Stimulated activated naive CD8-positive, alpha-beta T cell treated with anti-CD3 and anti-CD28 coated beads, Interleukin-15, amount 100 ng/mL, for 72 hours (primary cell): ENCODE measurements at regions not wholly inside any gene's neighbourhood (a gene's known extent, or its start where the extent isn't known, plus 50 kb on each side); places are given as distances from the start of the nearest gene placed in this dataset.

ENCODE experiments used
- ATAC-seq: fragments of 150-1000 bp; cut with Tn5 transposase; 2 replicates; pipeline ENCODE4 v1.10.0; 2021; ENCODE audit warnings: mild to moderate bottlenecking, moderate library complexity
- DNase-seq, 2 donors: peaks; one replicate each; pipeline ENCODE4 v3.0.0; 2021 to 2022
- H3K27ac Mint-ChIP-seq, 2 donors: one replicate each; pipeline ENCODE4 v1.8.0; 2022; ENCODE audit warnings: mild to moderate bottlenecking in 2 of 2, mixed read lengths in 2 of 2, moderate library complexity in 2 of 2
- H3K27me3 Mint-ChIP-seq: one replicate; pipeline ENCODE4 v1.8.0; 2022; ENCODE audit warnings: mixed read lengths
- H3K4me1 Mint-ChIP-seq: one replicate; pipeline ENCODE4 v1.8.0; 2022; ENCODE audit warnings: mild to moderate bottlenecking, mixed read lengths
- H3K4me3 Mint-ChIP-seq, 2 donors: one replicate each; pipeline ENCODE4 v1.8.0; 2022; ENCODE audit warnings: mild to moderate bottlenecking in 2 of 2, mixed read lengths in 2 of 2, moderate library complexity in 1 of 2
- H3K9me3 Mint-ChIP-seq, 2 donors: one replicate each; pipeline ENCODE4 v1.8.0; 2022; ENCODE audit warnings: mixed read lengths in 2 of 2

DNA sequence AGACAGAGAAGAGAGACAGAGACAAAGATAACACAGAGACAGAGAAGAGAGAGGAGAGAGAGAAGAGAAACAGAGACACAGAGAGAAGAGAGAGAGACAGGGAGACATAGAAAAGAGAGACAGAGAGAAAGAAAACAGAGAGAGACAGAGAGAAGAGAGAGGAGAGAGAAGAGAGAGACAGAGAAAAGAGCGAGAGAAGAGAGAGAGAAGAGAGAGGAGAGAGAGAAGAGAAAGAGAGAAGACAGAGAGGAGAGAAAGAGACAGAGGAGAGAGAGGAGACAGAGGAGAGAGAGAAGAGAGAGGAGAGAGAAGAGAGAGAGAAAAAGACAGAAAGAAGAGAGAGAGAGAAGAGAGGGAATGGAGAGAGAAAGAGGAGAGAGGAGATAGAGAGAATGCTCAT lies 601.1 kb upstream of the PRKX start:
- Mint-ChIP-seq H3K27ac (no peak overlapping the region), H3K4me3 (no peak overlapping the region), H3K27me3 (no peaks in the 10 kb centered on the region), H3K4me1 (no peaks in the 10 kb centered on the region), H3K9me3 (peaks cover 0 to 14% of the 10 kb centered on the region in 2 donors)
- no peak for ATAC-seq
- DNase-seq = no peak

DNA sequence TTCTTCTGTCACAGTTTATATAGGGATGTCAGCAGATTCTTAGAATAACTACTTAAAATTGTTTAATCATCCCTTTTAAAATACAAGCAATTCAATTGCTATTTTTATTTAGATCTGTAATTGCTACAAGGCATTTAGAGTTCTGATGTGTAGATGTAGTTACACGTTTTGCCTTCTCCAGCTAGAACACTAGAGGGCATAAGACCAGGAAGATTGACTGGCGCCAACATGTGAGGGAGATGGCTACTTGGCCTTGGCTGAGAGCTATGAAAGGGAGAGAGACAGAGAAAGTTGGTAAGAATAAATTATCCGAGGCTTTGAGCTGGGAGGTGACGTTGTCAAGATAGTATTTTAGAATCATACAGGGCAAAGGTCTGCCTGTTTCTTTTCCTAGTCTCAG lies 563.7 kb upstream of the PRKX start:
- Mint-ChIP-seq H3K27me3 (no peaks in the 10 kb centered on the region), H3K27ac (no peak overlapping the region), H3K4me1 (no peaks in the 10 kb centered on the region), H3K9me3 (peaks cover 0 to 10% of the 10 kb centered on the region in 2 donors), H3K4me3 (no peak overlapping the region)
- DNase-seq (no peak), ATAC-seq (no peak)

DNA sequence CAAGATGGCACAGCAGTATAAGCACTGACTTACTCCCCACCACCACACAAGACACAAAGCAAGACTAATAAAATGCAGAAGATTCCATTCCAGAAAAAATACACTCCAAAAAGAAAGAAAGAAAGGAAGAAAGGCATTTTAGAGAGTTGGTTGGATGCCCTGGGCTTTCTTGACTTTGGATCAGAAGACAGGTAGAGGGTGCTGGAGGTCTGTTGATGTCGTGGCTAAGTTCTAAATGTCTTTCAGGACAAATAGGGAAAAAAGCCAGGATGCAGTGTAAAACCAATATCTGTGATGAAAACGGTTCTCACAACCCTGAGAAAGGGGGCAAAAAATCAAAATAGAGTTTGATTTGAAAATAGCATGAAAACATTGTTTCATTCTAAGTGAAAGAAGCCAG lies 555.2 kb upstream of the PRKX start:
- no peak overlapping the region for H3K27ac Mint-ChIP-seq
- H3K27me3 Mint-ChIP-seq = no peaks in the 10 kb centered on the region
- H3K4me1 Mint-ChIP-seq = no peaks in the 10 kb centered on the region
- H3K9me3 Mint-ChIP-seq = no peaks in the 10 kb centered on the region
- H3K4me3 Mint-ChIP-seq = no peak overlapping the region
- ATAC-seq (no peak), DNase-seq (no peak)

DNA sequence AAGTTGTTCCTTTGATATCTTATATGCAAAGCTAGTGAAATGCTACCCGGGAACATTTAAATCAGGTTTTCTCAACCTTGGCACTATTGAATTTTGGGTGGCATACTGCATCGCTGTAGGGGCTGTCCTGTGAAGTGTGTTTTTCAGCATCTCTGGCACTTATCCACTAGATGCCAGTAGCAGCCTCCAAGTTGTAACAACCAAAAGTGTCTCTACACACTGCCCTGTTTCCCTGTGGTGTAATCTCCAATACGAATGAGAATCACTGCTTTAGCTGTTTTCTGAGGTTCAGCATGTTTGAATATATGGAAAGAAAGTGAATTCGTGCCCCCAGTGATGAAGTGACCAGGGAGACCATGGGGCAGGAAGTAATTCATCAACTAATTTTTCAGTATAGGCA lies 551.6 kb upstream of the PRKX start:
- DNase-seq (no peak), ATAC-seq (no peak)
- Mint-ChIP-seq H3K27me3 (no peaks in the 10 kb centered on the region), H3K9me3 (no peaks in the 10 kb centered on the region), H3K27ac (no peak overlapping the region), H3K4me1 (no peaks in the 10 kb centered on the region), H3K4me3 (no peak overlapping the region)

DNA sequence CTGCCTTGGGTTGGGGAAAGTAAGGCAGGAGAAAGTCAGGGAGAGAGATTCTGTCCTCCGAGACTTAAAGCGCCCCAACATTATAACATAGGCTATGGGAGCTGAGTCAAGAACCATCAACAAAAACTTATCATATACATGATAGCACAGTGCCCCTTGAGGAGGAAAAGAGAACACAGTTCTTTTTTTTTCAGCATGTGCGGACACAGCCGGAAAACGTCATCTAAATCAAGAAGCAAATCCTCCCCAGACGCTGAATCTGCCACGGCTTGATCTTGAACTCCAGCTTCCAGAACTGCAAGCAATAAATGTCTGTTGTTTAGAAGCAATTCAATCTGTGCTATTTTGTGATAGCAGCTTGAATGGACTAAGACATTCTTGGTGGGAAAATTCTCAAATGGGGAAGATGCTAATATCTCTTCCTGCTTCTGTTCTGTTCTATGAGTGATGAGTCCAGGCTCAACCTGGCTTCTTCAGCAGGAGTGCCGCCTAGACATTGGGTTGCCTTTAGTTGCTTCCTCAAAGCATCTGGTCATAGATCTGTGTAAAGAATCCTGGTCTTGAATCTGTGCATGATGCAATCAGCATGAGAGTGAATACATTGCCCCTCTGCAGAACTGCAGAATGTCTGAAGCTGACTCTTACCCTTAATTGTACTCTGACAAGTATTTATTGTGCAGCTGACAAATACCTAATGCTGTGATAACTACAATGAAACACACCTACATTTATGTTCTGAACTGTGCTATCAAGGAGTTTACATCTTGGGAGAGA lies 549.8 kb upstream of the PRKX start:
- peak overlapping the region in 1 of 2 donors; percentile 69 for H3K27ac Mint-ChIP-seq
- DNase-seq = no peak
- peak; percentile 64 for ATAC-seq
- peak overlapping the region in 1 of 2 donors; percentile 1 for H3K4me3 Mint-ChIP-seq
- no peaks in the 10 kb centered on the region for H3K9me3 Mint-ChIP-seq
- no peaks in the 10 kb centered on the region for H3K27me3 Mint-ChIP-seq
- H3K4me1 Mint-ChIP-seq = no peaks in the 10 kb centered on the region

DNA sequence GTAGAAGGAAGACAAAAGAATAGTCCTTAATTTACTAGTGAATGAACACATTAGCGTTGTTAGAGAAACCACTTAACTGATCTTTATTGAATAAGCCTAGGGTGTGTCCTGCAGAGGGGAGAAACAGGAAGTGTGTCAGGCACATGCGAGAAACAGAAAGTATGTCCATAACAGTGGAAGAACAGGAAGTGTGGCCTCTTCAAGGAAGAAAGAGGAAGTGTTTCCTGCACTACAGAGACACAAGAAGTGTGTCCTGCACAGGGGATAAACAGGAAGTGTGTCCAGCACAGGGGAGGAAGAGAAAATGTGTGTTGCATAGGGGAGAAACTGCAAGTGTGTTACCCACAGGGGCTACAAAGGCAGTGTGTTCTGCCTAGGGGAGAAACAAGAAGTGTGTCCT lies 539.6 kb upstream of the PRKX start:
- no peak overlapping the region for H3K4me3 Mint-ChIP-seq
- peaks cover 13 to 17% of the 10 kb centered on the region in 2 donors for H3K9me3 Mint-ChIP-seq
- H3K27me3 Mint-ChIP-seq = peaks cover 7% of the 10 kb centered on the region
- DNase-seq = no peak
- H3K4me1 Mint-ChIP-seq = peaks cover 6% of the 10 kb centered on the region
- ATAC-seq = no peak
- peak overlapping the region in 1 of 2 donors; percentile 82 for H3K27ac Mint-ChIP-seq

DNA sequence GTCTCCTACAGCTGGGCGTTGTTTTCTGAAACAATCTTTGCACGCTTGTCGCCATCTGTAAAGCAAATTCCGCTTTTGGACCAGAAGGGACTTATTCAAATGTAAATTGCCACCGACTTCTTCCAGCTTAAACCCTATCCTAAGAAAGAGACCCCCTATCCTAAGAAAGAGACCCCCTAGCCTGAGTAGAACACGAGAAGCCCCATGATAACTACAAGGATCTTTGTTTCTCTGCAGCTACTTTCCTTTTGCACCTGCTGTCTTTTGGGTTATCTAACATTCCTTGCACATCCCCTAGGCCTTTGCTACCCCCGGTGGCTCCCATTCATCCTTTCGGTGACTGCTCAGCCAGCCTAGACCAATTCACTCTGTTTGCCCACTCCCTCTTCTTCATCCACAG lies 536.0 kb upstream of the PRKX start:
- Mint-ChIP-seq H3K4me1 (peaks cover 6% of the 10 kb centered on the region), H3K4me3 (no peak overlapping the region), H3K9me3 (peaks cover 15 to 17% of the 10 kb centered on the region in 2 donors), H3K27me3 (peaks cover 7% of the 10 kb centered on the region), H3K27ac (no peak overlapping the region)
- DNase-seq (no peak), ATAC-seq (no peak)

DNA sequence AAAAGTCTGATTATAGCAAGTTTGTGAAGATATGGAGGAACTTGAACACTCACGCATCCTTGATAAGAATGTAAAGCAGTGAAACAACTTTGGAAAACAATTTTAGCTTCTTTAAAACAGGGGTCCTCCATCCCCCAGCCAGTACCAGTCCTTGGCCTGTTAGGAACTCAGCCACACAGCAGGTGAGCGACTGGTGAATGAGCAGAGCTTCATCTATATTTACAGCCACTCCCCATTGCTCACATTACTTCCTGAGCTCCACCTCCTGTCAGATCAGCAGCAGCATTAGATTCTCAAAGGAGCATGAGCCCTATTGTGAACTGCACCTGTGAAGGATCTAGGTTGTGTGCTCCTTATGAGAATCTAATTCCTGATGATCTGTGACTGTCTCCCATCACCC lies 530.3 kb upstream of the PRKX start:
- H3K27me3 Mint-ChIP-seq = no peaks in the 10 kb centered on the region
- H3K4me3 Mint-ChIP-seq = no peak overlapping the region
- ATAC-seq = no peak

DNA sequence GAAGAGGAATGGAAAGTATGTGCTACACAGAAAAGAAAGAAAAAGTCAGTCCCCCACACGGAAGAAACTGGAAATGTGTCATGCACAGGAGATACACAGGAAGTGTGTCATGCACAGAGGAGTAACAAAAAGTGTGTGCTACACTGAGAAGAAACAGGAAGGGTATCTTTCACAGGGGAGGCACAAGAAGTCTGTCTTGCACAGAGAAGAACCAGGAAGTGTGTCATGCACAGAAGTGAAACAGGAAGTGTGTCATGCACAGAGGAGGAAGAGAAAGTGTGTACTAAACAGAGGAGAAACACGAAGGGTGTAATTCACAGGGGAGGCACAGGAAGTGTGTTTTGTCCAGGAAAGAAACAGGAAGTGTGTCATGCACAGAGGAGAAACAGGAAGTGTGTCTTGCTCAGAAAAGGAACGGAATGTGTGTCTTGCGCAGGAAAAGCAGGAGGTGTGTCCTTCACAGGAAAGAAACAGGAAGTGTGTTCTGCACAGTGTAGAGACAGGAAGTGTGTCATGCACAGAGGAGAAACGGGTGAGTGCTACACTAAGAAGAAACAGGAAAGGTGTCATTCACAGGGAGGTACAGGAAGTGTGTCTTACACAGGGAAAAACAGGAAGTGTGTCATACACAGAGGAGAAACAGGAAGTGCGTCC lies 527.2 kb upstream of the PRKX start:
- Mint-ChIP-seq H3K9me3 (peaks cover 0 to 12% of the 10 kb centered on the region in 2 donors), H3K4me3 (no peak overlapping the region), H3K4me1 (no peaks in the 10 kb centered on the region), H3K27ac (no peak overlapping the region), H3K27me3 (no peaks in the 10 kb centered on the region)
- ATAC-seq (peak; percentile 90), DNase-seq (no peak)

More for the DNA sequence above, 530.3 kb upstream of the PRKX start:
- H3K27ac Mint-ChIP-seq = no peak overlapping the region
- peaks cover 7 to 8% of the 10 kb centered on the region in 2 donors for H3K9me3 Mint-ChIP-seq
- no peaks in the 10 kb centered on the region for H3K4me1 Mint-ChIP-seq
- no peak for DNase-seq

DNA sequence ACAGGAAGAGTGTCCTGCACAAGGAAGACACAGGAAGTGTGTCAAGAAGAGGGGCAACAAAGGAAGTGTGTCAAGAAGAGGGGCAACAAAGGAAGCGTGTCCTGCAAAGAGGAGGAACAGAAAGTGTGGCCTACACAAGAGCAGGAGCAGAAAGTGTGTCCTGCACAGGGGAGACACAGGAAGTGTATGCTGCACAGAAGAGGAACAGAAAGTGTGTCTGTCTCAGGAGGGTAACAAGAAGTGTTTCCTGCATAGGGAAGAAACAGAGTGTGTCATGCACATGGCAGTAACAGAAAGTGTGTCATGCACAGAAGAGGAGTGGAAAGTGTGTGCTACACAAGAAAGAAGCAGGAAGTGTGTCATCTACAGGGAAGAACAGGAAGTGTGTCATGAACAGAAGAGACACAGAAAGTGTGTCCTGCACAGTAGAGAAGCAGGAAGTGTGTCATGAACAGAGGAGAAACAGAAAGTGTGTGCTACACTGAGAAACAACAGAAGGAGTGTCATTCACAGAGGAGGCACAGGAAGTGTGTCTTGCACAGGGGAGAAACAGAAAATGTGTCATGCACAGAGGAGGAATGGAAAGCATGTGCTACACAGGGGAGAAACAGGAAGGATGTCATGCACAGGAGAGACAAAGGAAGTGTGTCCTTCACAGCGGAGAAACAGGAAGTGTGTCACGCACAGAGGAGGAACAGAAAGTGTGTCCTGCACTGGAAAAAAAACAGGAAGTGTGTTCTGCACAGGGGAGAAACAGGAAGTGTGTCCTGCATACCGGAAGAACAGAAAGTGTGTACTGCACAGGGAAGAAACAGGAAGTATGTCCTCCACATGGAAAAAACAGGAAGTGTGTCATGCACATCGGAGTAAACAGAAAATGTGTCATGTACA lies 526.4 kb upstream of the PRKX start:
- Mint-ChIP-seq H3K27ac (no peak overlapping the region), H3K27me3 (no peaks in the 10 kb centered on the region), H3K4me3 (no peak overlapping the region), H3K4me1 (no peaks in the 10 kb centered on the region), H3K9me3 (peaks cover 0 to 14% of the 10 kb centered on the region in 2 donors)
- no peak for DNase-seq
- peak; percentile 48 for ATAC-seq

DNA sequence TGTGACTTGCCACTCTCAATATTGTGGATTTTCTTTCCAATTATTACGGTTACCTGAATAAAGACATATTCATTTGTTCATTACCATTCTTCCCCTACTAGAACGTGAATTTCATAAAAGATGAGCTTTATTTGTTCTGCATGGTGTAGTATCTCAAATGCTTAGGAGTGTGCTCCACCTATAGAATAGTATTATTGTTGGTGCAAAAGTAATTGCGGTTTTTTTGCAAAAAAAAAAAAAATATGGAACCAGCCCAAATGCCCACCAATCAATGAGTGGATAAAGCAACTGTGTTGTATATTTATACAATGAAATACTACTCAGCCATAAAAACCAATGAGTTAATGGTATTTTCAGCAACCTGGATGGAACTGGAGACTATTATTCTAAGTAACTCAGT lies 525.5 kb upstream of the PRKX start:
- no peak overlapping the region for H3K4me3 Mint-ChIP-seq
- ATAC-seq = no peak

DNA sequence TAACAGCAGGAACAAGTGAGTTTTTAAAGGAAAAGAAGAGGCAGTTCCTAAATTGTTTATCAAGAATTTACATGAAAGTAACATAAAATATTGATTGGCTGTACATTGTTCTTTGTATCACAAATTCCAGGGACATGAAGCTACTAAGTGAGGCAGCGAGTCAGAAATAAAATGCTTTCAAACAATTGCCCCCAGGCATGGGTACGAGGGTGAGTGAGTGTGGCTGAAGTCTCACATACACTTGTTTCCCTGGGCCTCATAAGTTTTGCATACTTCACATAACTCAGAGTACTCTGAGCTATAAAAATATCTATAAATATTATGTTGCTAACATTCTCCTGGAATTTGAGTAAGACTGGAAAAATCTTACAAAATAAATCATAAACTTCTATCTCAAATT lies 511.6 kb upstream of the PRKX start:
- H3K4me1 Mint-ChIP-seq = no peaks in the 10 kb centered on the region
- H3K4me3 Mint-ChIP-seq = no peak overlapping the region
- H3K9me3 Mint-ChIP-seq = peaks cover 3 to 16% of the 10 kb centered on the region in 2 donors
- no peak for DNase-seq
- H3K27me3 Mint-ChIP-seq = no peaks in the 10 kb centered on the region
- ATAC-seq = no peak
- H3K27ac Mint-ChIP-seq = no peak overlapping the region

More for the DNA sequence above, 525.5 kb upstream of the PRKX start:
- Mint-ChIP-seq H3K27ac (no peak overlapping the region), H3K4me1 (no peaks in the 10 kb centered on the region), H3K27me3 (no peaks in the 10 kb centered on the region), H3K9me3 (peaks cover 0 to 14% of the 10 kb centered on the region in 2 donors)
- DNase-seq = no peak

DNA sequence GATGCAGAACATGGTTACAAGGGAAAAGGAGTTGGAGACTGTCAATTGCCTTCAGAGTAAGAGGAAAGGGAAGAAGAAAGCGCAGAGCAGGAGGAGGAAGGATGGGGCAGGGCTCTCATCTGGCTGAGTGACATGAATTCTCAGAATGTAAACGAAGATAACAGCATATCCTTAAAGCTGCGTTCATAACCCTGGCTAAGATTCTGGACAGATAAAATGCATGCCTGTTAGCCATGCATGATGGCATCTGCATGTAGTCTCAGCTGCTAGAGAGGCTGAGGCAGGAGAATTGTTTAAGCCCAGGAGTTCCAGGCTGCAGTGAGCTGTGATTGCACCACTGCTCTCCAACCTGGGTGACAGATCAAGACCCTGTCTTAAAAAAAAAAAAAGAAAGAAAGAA lies 493.5 kb upstream of the PRKX start:
- H3K4me3 Mint-ChIP-seq = no peak overlapping the region
- no peak overlapping the region for H3K27ac Mint-ChIP-seq
- peaks cover 3 to 12% of the 10 kb centered on the region in 2 donors for H3K9me3 Mint-ChIP-seq
- DNase-seq = no peak
- ATAC-seq = no peak
- H3K4me1 Mint-ChIP-seq = no peaks in the 10 kb centered on the region
- H3K27me3 Mint-ChIP-seq = no peaks in the 10 kb centered on the region

DNA sequence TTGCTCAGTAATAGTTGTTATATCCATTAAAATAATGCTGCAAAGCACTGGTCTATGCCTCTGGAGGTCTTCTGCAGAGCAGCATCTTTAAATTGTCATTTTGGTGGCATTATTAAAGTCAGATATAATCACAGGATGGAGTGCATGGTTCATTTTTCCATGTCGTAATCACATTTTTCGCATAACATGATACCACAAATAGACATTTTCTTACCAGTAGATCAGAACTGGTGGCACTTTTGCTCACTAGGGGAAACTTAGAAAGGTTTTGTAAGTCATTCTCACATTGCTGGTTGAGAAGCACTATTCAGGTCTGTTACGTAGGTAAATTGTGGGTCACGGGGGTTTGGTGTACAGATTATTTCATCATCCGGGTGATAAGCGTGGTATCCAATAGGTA lies 484.5 kb upstream of the PRKX start:
- no peaks in the 10 kb centered on the region for H3K27me3 Mint-ChIP-seq
- DNase-seq (no peak), ATAC-seq (no peak)
- H3K27ac Mint-ChIP-seq = no peak overlapping the region
- H3K4me3 Mint-ChIP-seq = no peak overlapping the region
- peaks cover 0 to 13% of the 10 kb centered on the region in 2 donors for H3K9me3 Mint-ChIP-seq
- no peaks in the 10 kb centered on the region for H3K4me1 Mint-ChIP-seq

DNA sequence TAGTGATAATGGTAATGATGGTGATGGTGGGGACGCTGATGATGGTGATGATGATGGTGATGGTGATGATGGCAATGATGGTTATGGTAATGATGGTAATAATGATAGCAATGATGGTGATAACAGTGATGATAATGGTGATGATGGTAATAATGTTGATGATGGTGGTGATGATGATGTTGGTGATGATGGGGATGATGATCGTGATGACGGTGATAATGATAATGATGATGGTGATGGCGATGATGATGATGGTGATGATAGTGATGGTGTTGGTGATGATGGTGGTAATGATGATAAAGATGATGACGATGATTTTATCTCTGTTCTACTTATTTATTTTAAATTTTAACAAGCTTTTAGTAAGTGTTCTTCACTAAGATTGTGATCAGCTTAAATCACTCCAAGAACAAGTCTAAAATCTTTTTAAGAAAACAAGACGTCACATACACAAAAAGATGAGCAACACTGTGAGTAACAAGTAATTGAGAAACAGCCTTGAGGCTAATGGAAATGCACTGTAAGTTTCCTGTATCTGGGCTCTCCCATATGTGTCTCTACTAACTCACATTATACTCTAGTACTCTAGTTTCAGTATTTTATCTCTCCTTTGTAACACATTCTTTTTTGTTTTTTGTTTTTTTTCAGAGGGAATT lies 480.2 kb upstream of the PRKX start:
- DNase-seq (no peak), ATAC-seq (no peak)
- Mint-ChIP-seq H3K27ac (no peak overlapping the region), H3K4me3 (no peak overlapping the region), H3K9me3 (peaks cover 0 to 8% of the 10 kb centered on the region in 2 donors), H3K27me3 (no peaks in the 10 kb centered on the region), H3K4me1 (no peaks in the 10 kb centered on the region)
